IMR-90 (cell line): ENCODE measurements at regions not wholly inside any gene's neighbourhood (a gene's known extent, or its start where the extent isn't known, plus 50 kb on each side); places are given as distances from the start of the nearest gene placed in this dataset.
A peak's percentile ranks its signal among the peaks of the same experiment; 100 is the strongest.

Experiments used
- ATAC-seq: fragments of 200-7000 bp; cut with Tn5 transposase; 2 replicates; pipeline ENCODE4 v1.9.1; 2020; ENCODE audit warnings: low read depth, mild to moderate bottlenecking, moderate library complexity
- BruUV-seq: library from RNA; stranded (reverse); fragments of 400-500 nt; replicated peaks from 2 replicates; lab custom pipeline; 2021; lab: Mats Ljungman, UMichigan
- CTCF ChIA-PET: fragments of 300-600 bp; formaldehyde crosslinking; extraction: SDS; loops from one replicate; lab custom pipeline; 2021; ENCODE audit warnings: antibody characterized with exemption; lab: Yijun Ruan, JAX
- POLR2A ChIA-PET: fragments of 300-600 bp; sonication (Branson Sonifier 250); formaldehyde crosslinking; loops from one replicate; lab custom pipeline; 2022; ENCODE audit warnings: antibody characterized with exemption; ENCODE audit not compliant: unreplicated experiment; lab: Charles Lee
- DNase-seq: peaks from one replicate; pipeline ENCODE4 v3.0.0; 2013
- H2AFZ ChIP-seq: replicated peaks from 2 replicates; pipeline ENCODE3; 2013; ENCODE audit warnings: low read length, mild to moderate bottlenecking; ENCODE audit not compliant: poor library complexity
- H2AK5ac ChIP-seq: 2 replicates; pipeline ENCODE4 v1.6.1; 2013; ENCODE audit warnings: low read depth, low read length, inconsistent platforms
- H2AK9ac ChIP-seq: replicated peaks from 2 replicates; pipeline ENCODE3; 2013; ENCODE audit warnings: mild to moderate bottlenecking, low read depth, low read length, moderate library complexity; ENCODE audit not compliant: poor library complexity
- H2BK120ac ChIP-seq: 2 replicates; pipeline ENCODE4 v1.6.1; 2013; ENCODE audit warnings: low read depth, low read length, inconsistent platforms
- H2BK15ac ChIP-seq: 3 replicates; pipeline ENCODE4 v1.6.1; 2013; ENCODE audit warnings: low read depth, low read length, inconsistent platforms
- H2BK20ac ChIP-seq: 2 replicates; pipeline ENCODE4 v1.6.1; 2013; ENCODE audit warnings: low read depth, mild to moderate bottlenecking, inconsistent platforms, low read length, moderate library complexity
- H2BK5ac ChIP-seq: 2 replicates; pipeline ENCODE4 v1.6.1; 2013; ENCODE audit warnings: mild to moderate bottlenecking, low read depth, low read length, inconsistent platforms; ENCODE audit not compliant: poor library complexity, severe bottlenecking
- H3K14ac ChIP-seq: replicated peaks from 2 replicates; pipeline ENCODE4 v1.6.1; 2013; ENCODE audit warnings: low read depth, low read length, inconsistent platforms
- H3K18ac ChIP-seq: 2 replicates; pipeline ENCODE4 v1.6.1; 2013; ENCODE audit warnings: low read depth, low read length, control low read depth
- H3K23ac ChIP-seq: 2 replicates; pipeline ENCODE4 v1.6.1; 2013; ENCODE audit warnings: low read depth, low read length, inconsistent platforms
- H3K27ac ChIP-seq: 2 replicates; pipeline ENCODE4 v1.5.1; 2013; ENCODE audit warnings: mild to moderate bottlenecking, control low read depth, low read length; ENCODE audit not compliant: insufficient read depth
- H3K27me3 ChIP-seq: 2 replicates; pipeline ENCODE4 v1.6.1; 2013; ENCODE audit warnings: low read length; ENCODE audit not compliant: control insufficient read depth, insufficient read depth
- H3K36me3 ChIP-seq: 2 replicates; pipeline ENCODE4 v1.6.1; 2013; ENCODE audit warnings: low read length, mixed read lengths; ENCODE audit not compliant: control insufficient read depth, insufficient read depth
- H3K4ac ChIP-seq: 2 replicates; pipeline ENCODE4 v1.6.1; 2013; ENCODE audit warnings: low read depth, low read length, inconsistent platforms
- H3K4me1 ChIP-seq: 2 replicates; pipeline ENCODE4 v1.6.1; 2013; ENCODE audit warnings: low read length, mixed read lengths; ENCODE audit not compliant: control insufficient read depth, insufficient read depth
- H3K4me2 ChIP-seq: 2 replicates; pipeline ENCODE4 v1.6.1; 2013; ENCODE audit warnings: low read depth, mild to moderate bottlenecking, control low read depth, low read length, moderate library complexity
- H3K4me3 ChIP-seq: 2 replicates; pipeline ENCODE4 v1.5.1; 2013; ENCODE audit warnings: low read depth, mild to moderate bottlenecking, control low read depth, low read length, moderate library complexity; ENCODE audit not compliant: insufficient read depth
- H3K56ac ChIP-seq: 2 replicates; pipeline ENCODE4 v1.6.1; 2013; ENCODE audit warnings: low read length, inconsistent platforms; ENCODE audit not compliant: insufficient read depth; ENCODE audit errors: extremely low read depth
- H3K79me1 ChIP-seq, 2 experiments: 2 replicates each; pipeline ENCODE4 v1.6.1; 2013; ENCODE audit warnings: low read length in 2 of 2, inconsistent platforms in 1 of 2, low read depth in 1 of 2
- H3K9ac ChIP-seq: 2 replicates; pipeline ENCODE4 v1.6.1; 2013; ENCODE audit warnings: low read depth, low read length, control low read depth
- H3K9me1 ChIP-seq: 2 replicates; pipeline ENCODE4 v1.6.1; 2013; ENCODE audit warnings: low read length, inconsistent platforms; ENCODE audit not compliant: insufficient read depth
- H3K9me3 ChIP-seq: 2 replicates; pipeline ENCODE4 v1.6.1; 2013; ENCODE audit warnings: low read length; ENCODE audit not compliant: control insufficient read depth, insufficient read depth
- H4K20me1 ChIP-seq: 2 replicates; pipeline ENCODE4 v1.6.1; 2013; ENCODE audit warnings: low read length, inconsistent platforms; ENCODE audit not compliant: insufficient read depth
- H4K5ac ChIP-seq: 2 replicates; pipeline ENCODE4 v1.6.1; 2013; ENCODE audit warnings: mild to moderate bottlenecking, low read depth, low read length, control low read depth
- H4K8ac ChIP-seq, 2 experiments: 2 replicates each; pipeline ENCODE4 v1.6.1; 2013; ENCODE audit warnings: low read depth in 2 of 2, low read length in 2 of 2, control low read depth in 1 of 2, inconsistent platforms in 1 of 2
- H4K91ac ChIP-seq: 2 replicates; pipeline ENCODE4 v1.6.1; 2013; ENCODE audit warnings: low read depth, low read length, inconsistent platforms; ENCODE audit not compliant: insufficient read depth
- MAFK ChIP-seq: IDR thresholded peaks from 2 replicates; pipeline ENCODE4 v1.6.1; 2012; ENCODE audit warnings: low read depth, low read length, improper control_type of control experiment
- MAZ ChIP-seq: IDR thresholded peaks from 2 replicates; pipeline ENCODE4 v1.6.1; 2012; ENCODE audit warnings: low read depth, mild to moderate bottlenecking, low read length, improper control_type of control experiment, moderate library complexity, borderline replicate concordance
- RFX5 ChIP-seq: IDR thresholded peaks from 2 replicates; pipeline ENCODE4 v1.8.0; 2012; ENCODE audit warnings: low read depth, mild to moderate bottlenecking, low read length, moderate library complexity
- WGBS, 2 experiments: methylation state at CpG; one replicate each; pipeline versions ENCODE4 v1.1.5 to v1.1.7; 2013; ENCODE audit warnings: missing lambda C conversion rate in 2 of 2; ENCODE audit not compliant: insufficient read length in 1 of 2; ENCODE audit errors: extremely low coverage in 2 of 2; 5-methylcytosine and 5-hydroxymethylcytosine counted together
- dilution Hi-C: fragments of 300-500 bp; cut with HindIII; formaldehyde crosslinking; loops from one replicate; pipeline ENCODE4 v1.14.3; 2018; ENCODE audit warnings: low sequenced_read_pairs; ENCODE audit not compliant: unreplicated experiment
- in situ Hi-C: fragments of 300-500 bp; cut with MboI; formaldehyde crosslinking; loops from 3 replicates; pipeline ENCODE4 v1.14.3; 2019; ENCODE audit warnings: low sequenced_read_pairs, inconsistent platforms, mixed read lengths
- intact Hi-C: fragments of 100-400 bp; cut with micrococcal nuclease; formaldehyde crosslinking; loops from 2 replicates; pipeline ENCODE4 v1.10.0; 2022
- TF ChIP-seq, protein P1 (sequence below): fragments of 150-350 bp; IDR thresholded peaks from 2 replicates; pipeline ENCODE4 v1.6.1; 2016; ENCODE audit warnings: low read depth, mild to moderate bottlenecking, low read length, moderate library complexity, borderline replicate concordance

DNA sequence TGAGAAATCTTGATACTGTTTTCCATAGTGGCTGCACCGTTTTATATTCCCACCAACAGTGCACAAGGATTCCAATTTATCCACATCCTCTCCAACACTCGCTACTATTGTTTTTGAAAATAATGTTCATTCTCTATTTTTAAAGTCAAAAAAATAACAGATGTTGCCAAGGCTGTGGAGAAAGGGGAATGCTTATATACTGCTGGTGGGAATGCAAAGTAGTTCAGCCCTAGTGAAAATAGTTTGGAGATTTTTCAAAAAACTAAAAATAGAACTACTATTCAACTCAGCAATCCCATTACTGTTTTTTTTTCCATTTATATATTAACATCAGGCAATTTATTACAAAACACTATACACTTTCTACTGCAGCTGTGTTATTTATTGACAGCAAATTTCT lies 208.7 kb downstream of the CBLL2 start:
- Histone ChIP-seq H2BK120ac (no peak overlapping the region), H4K91ac (no peak overlapping the region), H2BK15ac (no peak overlapping the region), H3K4me1 (no peaks in the 10 kb centered on the region), H2AFZ (no peak overlapping the region), H3K36me3 (no peaks in the 10 kb centered on the region), H2BK20ac (no peak overlapping the region), H3K56ac (no peak overlapping the region), H3K9me3 (peaks cover 7% of the 10 kb centered on the region; the same call in 1 of the 2 replicates), H2BK5ac (no peak overlapping the region), H3K79me1 (no peaks in the 10 kb centered on the region), H3K4ac (no peak overlapping the region), H4K5ac (no peak overlapping the region), H3K27ac (no peak overlapping the region), H3K4me2 (no peak overlapping the region), H2AK9ac (no peak overlapping the region), H3K27me3 (no peaks in the 10 kb centered on the region), H4K8ac (no peak overlapping the region), H2AK5ac (no peak overlapping the region), H3K14ac (no peak overlapping the region), H3K9ac (no peak overlapping the region), H3K9me1 (no peaks in the 10 kb centered on the region), H3K4me3 (no peak overlapping the region), H3K18ac (no peak overlapping the region), H4K20me1 (no peaks in the 10 kb centered on the region), H3K23ac (no peak overlapping the region)
- intact Hi-C loops (no loop called here), dilution Hi-C loops (no loop called here), in situ Hi-C loops (no loop called here)
- ChIA-PET POLR2A (no interaction called here), CTCF (no interaction called here)
- WGBS, 2 experiments = no CpG with 5 or more reads among the region's 2 CpGs
- DNase-seq (peak; percentile 2), ATAC-seq (no peak)
- no TSS peak for BruUV-seq
- TF ChIP-seq, protein P1, sequence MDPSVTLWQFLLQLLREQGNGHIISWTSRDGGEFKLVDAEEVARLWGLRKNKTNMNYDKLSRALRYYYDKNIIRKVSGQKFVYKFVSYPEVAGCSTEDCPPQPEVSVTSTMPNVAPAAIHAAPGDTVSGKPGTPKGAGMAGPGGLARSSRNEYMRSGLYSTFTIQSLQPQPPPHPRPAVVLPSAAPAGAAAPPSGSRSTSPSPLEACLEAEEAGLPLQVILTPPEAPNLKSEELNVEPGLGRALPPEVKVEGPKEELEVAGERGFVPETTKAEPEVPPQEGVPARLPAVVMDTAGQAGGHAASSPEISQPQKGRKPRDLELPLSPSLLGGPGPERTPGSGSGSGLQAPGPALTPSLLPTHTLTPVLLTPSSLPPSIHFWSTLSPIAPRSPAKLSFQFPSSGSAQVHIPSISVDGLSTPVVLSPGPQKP = no peak
- no peak for TF ChIP-seq RFX5
- no peak for TF ChIP-seq MAZ
- TF ChIP-seq MAFK = no peak
